IPS DF 6.9 (cell line): ENCODE measurements at regions not wholly inside any gene's neighbourhood (a gene's known extent, or its start where the extent isn't known, plus 50 kb on each side); places are given as distances from the start of the nearest gene placed in this dataset.

Experiments
- DNase-seq: peaks from one replicate; pipeline ENCODE4 v3.0.0-alpha.2; 2013; ENCODE audit warnings: low read depth, low spot score
- H3K27ac ChIP-seq: one replicate; pipeline ENCODE4 v1.5.1; 2013; ENCODE audit warnings: low read length, control low read depth
- H3K27me3 ChIP-seq: 2 replicates; pipeline ENCODE4 v1.6.1; 2013; ENCODE audit warnings: mild to moderate bottlenecking, low read length; ENCODE audit not compliant: control insufficient read depth, insufficient read depth
- H3K36me3 ChIP-seq: 2 replicates; pipeline ENCODE4 v1.6.1; 2013; ENCODE audit warnings: low read length; ENCODE audit not compliant: control insufficient read depth, insufficient read depth
- H3K4me1 ChIP-seq: 2 replicates; pipeline ENCODE4 v1.6.1; 2013; ENCODE audit warnings: low read length; ENCODE audit not compliant: control insufficient read depth, insufficient read depth
- H3K4me3 ChIP-seq: 2 replicates; pipeline ENCODE4 v1.5.1; 2013; ENCODE audit warnings: mild to moderate bottlenecking, low read length
- H3K9me3 ChIP-seq: 2 replicates; pipeline ENCODE4 v1.6.1; 2013; ENCODE audit warnings: low read length, inconsistent platforms; ENCODE audit not compliant: control insufficient read depth, insufficient read depth
- WGBS: extraction: QIAGEN DNeasy Blood & Tissue Kit; methylation state at CpG from one replicate; pipeline ENCODE4 v1.1.7; 2013; ENCODE audit warnings: mixed read lengths, missing lambda C conversion rate; ENCODE audit not compliant: insufficient read length, insufficient coverage; 5-methylcytosine and 5-hydroxymethylcytosine counted together

GRCh38 chrX:5265324-5265850 is 963.3 kb downstream of the NLGN4X start:
- Histone ChIP-seq H3K4me1 (no peaks in the 10 kb centered on the region), H3K4me3 (no peak overlapping the region), H3K36me3 (no peaks in the 10 kb centered on the region), H3K27me3 (no peaks in the 10 kb centered on the region), H3K27ac (no peak overlapping the region), H3K9me3 (no peaks in the 10 kb centered on the region)
- no CpG with 5 or more reads among the region's 3 CpGs for whole genome bisulfite sequencing
- no peak for DNase-seq

GRCh38 chrX:5250106-5250505 is 978.6 kb downstream of the NLGN4X start:
- DNase-seq, result no peak
- Histone ChIP-seq H3K27me3 (no peaks in the 10 kb centered on the region), H3K9me3 (no peaks in the 10 kb centered on the region), H3K4me1 (no peaks in the 10 kb centered on the region), H3K27ac (no peak overlapping the region), H3K36me3 (no peaks in the 10 kb centered on the region), H3K4me3 (no peak overlapping the region)
- no CpG with 5 or more reads among the region's 5 CpGs for WGBS

- Histone ChIP-seq H3K27ac (no peak overlapping the region), H3K27me3 (no peaks in the 10 kb centered on the region), H3K4me1 (no peaks in the 10 kb centered on the region), H3K9me3 (no peaks in the 10 kb centered on the region), H3K4me3 (no peak overlapping the region), H3K36me3 (no peaks in the 10 kb centered on the region)
- WGBS, result no CpG with 5 or more reads among the region's 7 CpGs
- no peak for DNase-seq
Measured at GRCh38 chrX:5242091-5242790, 986.4 kb downstream of the NLGN4X start.

GRCh38 chrX:5236749-5237148 is 991.9 kb downstream of the NLGN4X start:
- Histone ChIP-seq H3K27me3 (no peaks in the 10 kb centered on the region), H3K4me1 (no peaks in the 10 kb centered on the region), H3K4me3 (no peak overlapping the region), H3K36me3 (no peaks in the 10 kb centered on the region), H3K9me3 (no peaks in the 10 kb centered on the region), H3K27ac (no peak overlapping the region)
- WGBS, result no CpG with 5 or more reads among the region's 4 CpGs
- no peak for DNase-seq

GRCh38 chrX:5236096-5236495 is 992.6 kb downstream of the NLGN4X start:
- Histone ChIP-seq H3K27ac (no peak overlapping the region), H3K4me1 (no peaks in the 10 kb centered on the region), H3K4me3 (no peak overlapping the region), H3K9me3 (no peaks in the 10 kb centered on the region), H3K36me3 (no peaks in the 10 kb centered on the region), H3K27me3 (no peaks in the 10 kb centered on the region)
- no CpG with 5 or more reads among the region's 8 CpGs for WGBS
- DNase-seq, result no peak

- Histone ChIP-seq H3K4me1 (no peaks in the 10 kb centered on the region), H3K36me3 (no peaks in the 10 kb centered on the region), H3K9me3 (no peaks in the 10 kb centered on the region), H3K27me3 (no peaks in the 10 kb centered on the region), H3K4me3 (no peak overlapping the region), H3K27ac (no peak overlapping the region)
- DNase-seq, result no peak
- WGBS, result no CpG with 5 or more reads among the region's 3 CpGs
Measured at GRCh38 chrX:5233830-5234229, 994.8 kb downstream of the NLGN4X start.

GRCh38 chrX:5220421-5220820 is 1008.2 kb downstream of the NLGN4X start:
- Histone ChIP-seq H3K27ac (no peak overlapping the region), H3K36me3 (no peaks in the 10 kb centered on the region), H3K27me3 (no peaks in the 10 kb centered on the region), H3K9me3 (no peaks in the 10 kb centered on the region), H3K4me3 (no peak overlapping the region), H3K4me1 (no peaks in the 10 kb centered on the region)
- DNase-seq, result no peak

GRCh38 chrX:5194806-5195205 is 1033.9 kb downstream of the NLGN4X start:
- Histone ChIP-seq H3K27ac (no peak overlapping the region), H3K36me3 (no peaks in the 10 kb centered on the region), H3K4me1 (no peaks in the 10 kb centered on the region), H3K4me3 (no peak overlapping the region), H3K9me3 (no peaks in the 10 kb centered on the region), H3K27me3 (no peaks in the 10 kb centered on the region)
- no CpG with 5 or more reads among the region's 4 CpGs for WGBS
- DNase-seq, result no peak

GRCh38 chrX:5180135-5180741 is 1048.4 kb downstream of the NLGN4X start:
- Histone ChIP-seq H3K27me3 (no peaks in the 10 kb centered on the region), H3K4me1 (no peaks in the 10 kb centered on the region), H3K4me3 (no peak overlapping the region), H3K36me3 (no peaks in the 10 kb centered on the region), H3K27ac (no peak overlapping the region), H3K9me3 (no peaks in the 10 kb centered on the region)
- no CpG with 5 or more reads among the region's 12 CpGs for WGBS
- no peak for DNase-seq

- H3K27ac ChIP-seq, result no peak overlapping the region
- DNase-seq, result no peak
Measured at GRCh38 chrX:5176766-5177165, 1051.9 kb downstream of the NLGN4X start.

GRCh38 chrX:5163663-5164062 is 1065.0 kb downstream of the NLGN4X start:
- WGBS, result no CpG with 5 or more reads among the region's 1 CpG

More at GRCh38 chrX:5176766-5177165, 1051.9 kb downstream of the NLGN4X start:
- no CpG with 5 or more reads among the region's 1 CpG for WGBS
- no peaks in the 10 kb centered on the region for H3K27me3 ChIP-seq
- no peaks in the 10 kb centered on the region for H3K4me1 ChIP-seq
- no peaks in the 10 kb centered on the region for H3K9me3 ChIP-seq
- no peak overlapping the region for H3K4me3 ChIP-seq
- no peaks in the 10 kb centered on the region for H3K36me3 ChIP-seq

More at GRCh38 chrX:5163663-5164062, 1065.0 kb downstream of the NLGN4X start:
- Histone ChIP-seq H3K36me3 (no peaks in the 10 kb centered on the region), H3K4me3 (no peak overlapping the region), H3K27me3 (no peaks in the 10 kb centered on the region), H3K4me1 (no peaks in the 10 kb centered on the region), H3K9me3 (no peaks in the 10 kb centered on the region), H3K27ac (no peak overlapping the region)
- DNase-seq, result no peak
